CD4-positive, alpha-beta T cell (primary cell): ENCODE measurements at regions not wholly inside any gene's neighbourhood (a gene's known extent, or its start where the extent isn't known, plus 50 kb on each side); places are given as distances from the start of the nearest gene placed in this dataset.

Experiments
- ATAC-seq: fragments of 200-7000 bp; cut with Tn5 transposase; one replicate; pipeline ENCODE4 v1.10.0; 2022; ENCODE audit warnings: mild to moderate bottlenecking; ENCODE audit not compliant: poor library complexity
- CTCF ChIA-PET: fragments of 350-600 bp; sonication (Branson Sonifier 250); formaldehyde crosslinking; loops from one replicate; lab custom pipeline; 2021; ENCODE audit warnings: antibody characterized with exemption, inconsistent platforms; lab: Charles Lee
- POLR2A ChIA-PET: fragments of 350-600 bp; sonication (Branson Sonifier 250); formaldehyde crosslinking; loops from one replicate; lab custom pipeline; 2021; ENCODE audit warnings: antibody characterized with exemption, inconsistent platforms; lab: Charles Lee
- DNase-seq, 14 experiments: peaks; one replicate each; pipeline ENCODE4 v3.0.0-alpha.2; 2013 to 2020; ENCODE audit warnings: mixed read lengths in 2 of 14
- H3K27ac ChIP-seq, 2 donors: one replicate each; pipeline versions ENCODE4 v1.5.1 to v1.7.0; 2013; ENCODE audit warnings: low read length in 2 of 2, low read depth in 1 of 2, mild to moderate bottlenecking in 1 of 2
- H3K27me3 ChIP-seq, 2 experiments: 1 replicate in 1 of 2; 2 replicates in 1 of 2; pipeline versions ENCODE4 v1.6.1 to v1.7.0; 2013; ENCODE audit warnings: low read length in 2 of 2, control low read depth in 1 of 2, mild to moderate bottlenecking in 1 of 2, moderate library complexity in 1 of 2; ENCODE audit not compliant: insufficient read depth in 2 of 2, control insufficient read depth in 1 of 2
- H3K36me3 ChIP-seq: one replicate; pipeline ENCODE4 v1.6.1; 2013; ENCODE audit warnings: low read length, control low read depth; ENCODE audit not compliant: insufficient read depth
- H3K4me1 ChIP-seq: one replicate; pipeline ENCODE4 v1.6.1; 2013; ENCODE audit warnings: low read length, control low read depth; ENCODE audit not compliant: insufficient read depth
- H3K4me3 ChIP-seq: one replicate; pipeline ENCODE4 v1.5.1; 2013; ENCODE audit warnings: mild to moderate bottlenecking, low read length, moderate library complexity
- H3K9me3 ChIP-seq, 2 experiments: 1 replicate in 1 of 2; 2 replicates in 1 of 2; pipeline versions ENCODE4 v1.6.1 to v1.7.0; 2013; ENCODE audit warnings: low read length in 2 of 2, mild to moderate bottlenecking in 2 of 2, control low read depth in 1 of 2, moderate library complexity in 1 of 2; ENCODE audit not compliant: control insufficient read depth in 1 of 2, insufficient read depth in 1 of 2
- H3K27ac Mint-ChIP-seq: one replicate; pipeline ENCODE4 v1.8.0; 2020; ENCODE audit warnings: mixed read lengths
- H3K27me3 Mint-ChIP-seq: one replicate; pipeline ENCODE4 v1.8.0; 2021; ENCODE audit warnings: mixed read lengths
- H3K36me3 Mint-ChIP-seq: one replicate; pipeline ENCODE4 v1.8.0; 2021; ENCODE audit warnings: low read depth, mixed read lengths
- H3K4me1 Mint-ChIP-seq: one replicate; pipeline ENCODE4 v1.8.0; 2021; ENCODE audit warnings: low read depth, mixed read lengths
- H3K4me3 Mint-ChIP-seq: one replicate; pipeline ENCODE4 v1.8.0; 2020; ENCODE audit warnings: mild to moderate bottlenecking, mixed read lengths
- H3K9me3 Mint-ChIP-seq: one replicate; pipeline ENCODE4 v1.8.0; 2020; ENCODE audit warnings: mixed read lengths
- CTCF ChIP-seq: fragments of 200-600 bp; IDR thresholded peaks from one replicate; pipeline ENCODE4 v1.8.0; 2022; ENCODE audit warnings: antibody characterized with exemption, mild to moderate bottlenecking
- intact Hi-C, 2 experiments: fragments of 100-400 bp; cut with DNase I in 1 of 2; cut with micrococcal nuclease in 1 of 2; formaldehyde crosslinking; loops; one replicate each; pipeline versions ENCODE4 v1.15.1 to v1.9.0; 2023 to 2025; cut with DNase I, micrococcal nuclease

DNA sequence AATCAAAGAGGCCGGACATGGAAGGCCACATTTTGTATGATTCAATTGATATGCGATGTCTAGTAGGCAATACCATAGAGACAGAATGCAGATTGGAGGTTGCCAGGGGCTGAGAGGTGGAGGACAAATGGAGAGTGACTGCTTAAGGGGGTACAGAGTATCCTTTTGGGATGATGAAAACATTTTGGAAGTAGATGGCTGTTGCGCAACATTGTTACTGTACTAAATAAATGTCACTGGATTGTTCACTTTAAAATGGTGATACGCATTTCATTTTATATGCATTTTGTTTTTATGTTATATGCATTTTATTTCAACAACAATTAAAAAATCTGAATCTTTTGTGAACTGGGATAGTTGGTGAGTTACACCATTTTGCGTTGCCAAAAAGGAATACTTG, 99.7 kb upstream of the AGBL1 start:
- H3K4me1 Mint-ChIP-seq = no peaks in the 10 kb centered on the region
- Histone ChIP-seq H3K4me1 (no peaks in the 10 kb centered on the region), H3K27me3 (peaks cover 0 to 6% of the 10 kb centered on the region in 2 experiments), H3K27ac (no peak overlapping the region), H3K36me3 (no peaks in the 10 kb centered on the region), H3K9me3 (peaks cover 3 to 9% of the 10 kb centered on the region in 2 experiments), H3K4me3 (no peak overlapping the region)
- POLR2A ChIA-PET = no interaction called here
- no peaks in the 10 kb centered on the region for H3K9me3 Mint-ChIP-seq
- no peak for ATAC-seq
- H3K27me3 Mint-ChIP-seq = peaks cover 27% of the 10 kb centered on the region
- H3K36me3 Mint-ChIP-seq = no peaks in the 10 kb centered on the region
- no peak for TF ChIP-seq CTCF
- H3K27ac Mint-ChIP-seq = no peak overlapping the region
- DNase-seq = no peak
- H3K4me3 Mint-ChIP-seq = no peak overlapping the region
- intact Hi-C loops = no loop called here
- CTCF ChIA-PET = no interaction called here

GRCh38 chr15:85980946-85981345, 98.7 kb upstream of the AGBL1 start:
- H3K27ac ChIP-seq = no peak overlapping the region
- no peak for TF ChIP-seq CTCF
- no peaks in the 10 kb centered on the region for H3K4me1 Mint-ChIP-seq
- CTCF ChIA-PET = no interaction called here
- H3K9me3 Mint-ChIP-seq = no peaks in the 10 kb centered on the region
- H3K27me3 Mint-ChIP-seq = peaks cover 28% of the 10 kb centered on the region
- no peaks in the 10 kb centered on the region for H3K4me1 ChIP-seq
- no peaks in the 10 kb centered on the region for H3K36me3 Mint-ChIP-seq
- no peaks in the 10 kb centered on the region for H3K36me3 ChIP-seq
- ATAC-seq = no peak
- H3K27ac Mint-ChIP-seq = no peak overlapping the region
- POLR2A ChIA-PET = no interaction called here
- intact Hi-C loops = no loop called here
- peaks cover 0 to 6% of the 10 kb centered on the region in 2 experiments for H3K27me3 ChIP-seq
- peaks cover 3 to 6% of the 10 kb centered on the region in 2 experiments for H3K9me3 ChIP-seq
- no peak for DNase-seq
- no peak overlapping the region for H3K4me3 ChIP-seq
- H3K4me3 Mint-ChIP-seq = no peak overlapping the region

DNA sequence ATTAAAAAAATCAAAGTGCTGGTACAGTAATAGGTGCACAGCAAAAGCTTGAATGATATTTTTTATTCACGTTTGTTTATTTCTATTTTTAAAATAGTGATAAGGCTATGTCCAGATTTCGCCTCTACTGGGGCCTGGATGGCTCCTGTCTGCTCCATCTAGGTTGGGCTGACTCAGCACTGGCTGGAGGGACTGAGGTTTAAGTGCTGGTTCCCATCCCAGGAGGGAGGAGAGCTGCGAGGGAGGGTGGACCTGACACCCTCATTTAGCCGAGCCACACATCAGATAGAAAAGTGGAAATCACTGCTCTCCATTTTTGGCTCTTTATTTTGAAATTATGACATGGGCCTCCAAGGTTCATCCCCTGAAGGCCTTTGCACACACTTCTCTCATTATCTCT, 95.4 kb upstream of the AGBL1 start:
- peaks cover 17% of the 10 kb centered on the region for H3K27me3 Mint-ChIP-seq
- DNase-seq (no peak), ATAC-seq (no peak)
- no peaks in the 10 kb centered on the region for H3K4me1 ChIP-seq
- H3K4me3 ChIP-seq = no peak overlapping the region
- no peaks in the 10 kb centered on the region for H3K36me3 ChIP-seq
- intact Hi-C loops = no loop called here
- ChIA-PET CTCF (no interaction called here), POLR2A (no interaction called here)
- H3K4me1 Mint-ChIP-seq = no peaks in the 10 kb centered on the region
- no peaks in the 10 kb centered on the region for H3K9me3 Mint-ChIP-seq
- no peak overlapping the region for H3K27ac Mint-ChIP-seq
- H3K4me3 Mint-ChIP-seq = no peak overlapping the region
- peaks cover 0 to 3% of the 10 kb centered on the region in 2 experiments for H3K9me3 ChIP-seq
- no peak for TF ChIP-seq CTCF
- no peaks in the 10 kb centered on the region for H3K36me3 Mint-ChIP-seq
- no peak overlapping the region for H3K27ac ChIP-seq
- H3K27me3 ChIP-seq = no peaks in the 10 kb centered on the region
